Fibroblast of lung (primary cell): ENCODE measurements at regions not wholly inside any gene's neighbourhood (a gene's known extent, or its start where the extent isn't known, plus 50 kb on each side); places are given as distances from the start of the nearest gene placed in this dataset.

Experiments used
- CTCF ChIP-seq, 2 donors: IDR thresholded peaks in 1 of 2; conservative IDR thresholded peaks in 1 of 2; 1 replicate in 1 of 2; 2 replicates in 1 of 2; pipeline ENCODE4 v1.5.1; 2011 to 2012; ENCODE audit warnings: low read length in 2 of 2, control low read depth in 1 of 2, inconsistent platforms in 1 of 2, low read depth in 1 of 2, mild to moderate bottlenecking in 1 of 2
- EZH2 ChIP-seq: IDR thresholded peaks from 2 replicates; pipeline ENCODE4 v1.5.1; 2012; ENCODE audit warnings: low read length, control low read depth, mild to moderate bottlenecking; ENCODE audit errors: missing control alignments

- no peak for TF ChIP-seq EZH2
- TF ChIP-seq CTCF (conservative IDR thresholded peaks at IDR 0.05 in 1 of 2, IDR thresholded peaks at IDR 0.05 in 1 of 2; ENCODE audit: low read depth in 1 of 2, low read length in 2 of 2): no peak
These were observed 1188.4 kb upstream of the NXPH2 start for GRCh38 chr2:139968588-139968987.
